GM12872 (cell line): ENCODE measurements at regions not wholly inside any gene's neighbourhood (a gene's known extent, or its start where the extent isn't known, plus 50 kb on each side); places are given as distances from the start of the nearest gene placed in this dataset.

ENCODE experiments used
- TF ChIP-seq, protein P1 (sequence below): IDR thresholded peaks from 3 replicates; pipeline ENCODE4 v1.5.1; 2011; ENCODE audit warnings: low read depth, mild to moderate bottlenecking, low read length, moderate library complexity; ENCODE audit not compliant: insufficient read depth

DNA sequence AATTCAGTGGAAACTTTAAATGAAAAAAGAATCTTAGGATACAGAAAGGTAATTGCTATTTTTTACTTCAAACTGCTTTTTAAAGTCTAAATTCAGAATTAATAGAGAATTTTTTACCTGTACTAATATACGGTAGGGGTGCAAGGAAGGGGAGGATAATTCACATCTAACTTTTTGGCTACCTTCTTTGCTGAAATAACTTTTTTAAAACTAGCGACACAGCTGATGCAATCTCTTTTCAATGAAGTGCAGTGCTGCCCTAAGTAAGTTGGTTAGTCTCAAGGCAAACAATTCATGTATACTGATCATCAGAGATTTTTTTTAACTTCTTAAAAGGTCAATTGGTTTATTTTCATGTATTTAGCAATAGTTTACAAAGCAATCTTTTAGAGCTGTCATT, 119.8 kb downstream of the NEDD1 start:
- TF ChIP-seq, protein P1, sequence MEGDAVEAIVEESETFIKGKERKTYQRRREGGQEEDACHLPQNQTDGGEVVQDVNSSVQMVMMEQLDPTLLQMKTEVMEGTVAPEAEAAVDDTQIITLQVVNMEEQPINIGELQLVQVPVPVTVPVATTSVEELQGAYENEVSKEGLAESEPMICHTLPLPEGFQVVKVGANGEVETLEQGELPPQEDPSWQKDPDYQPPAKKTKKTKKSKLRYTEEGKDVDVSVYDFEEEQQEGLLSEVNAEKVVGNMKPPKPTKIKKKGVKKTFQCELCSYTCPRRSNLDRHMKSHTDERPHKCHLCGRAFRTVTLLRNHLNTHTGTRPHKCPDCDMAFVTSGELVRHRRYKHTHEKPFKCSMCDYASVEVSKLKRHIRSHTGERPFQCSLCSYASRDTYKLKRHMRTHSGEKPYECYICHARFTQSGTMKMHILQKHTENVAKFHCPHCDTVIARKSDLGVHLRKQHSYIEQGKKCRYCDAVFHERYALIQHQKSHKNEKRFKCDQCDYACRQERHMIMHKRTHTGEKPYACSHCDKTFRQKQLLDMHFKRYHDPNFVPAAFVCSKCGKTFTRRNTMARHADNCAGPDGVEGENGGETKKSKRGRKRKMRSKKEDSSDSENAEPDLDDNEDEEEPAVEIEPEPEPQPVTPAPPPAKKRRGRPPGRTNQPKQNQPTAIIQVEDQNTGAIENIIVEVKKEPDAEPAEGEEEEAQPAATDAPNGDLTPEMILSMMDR, result no peak

DNA sequence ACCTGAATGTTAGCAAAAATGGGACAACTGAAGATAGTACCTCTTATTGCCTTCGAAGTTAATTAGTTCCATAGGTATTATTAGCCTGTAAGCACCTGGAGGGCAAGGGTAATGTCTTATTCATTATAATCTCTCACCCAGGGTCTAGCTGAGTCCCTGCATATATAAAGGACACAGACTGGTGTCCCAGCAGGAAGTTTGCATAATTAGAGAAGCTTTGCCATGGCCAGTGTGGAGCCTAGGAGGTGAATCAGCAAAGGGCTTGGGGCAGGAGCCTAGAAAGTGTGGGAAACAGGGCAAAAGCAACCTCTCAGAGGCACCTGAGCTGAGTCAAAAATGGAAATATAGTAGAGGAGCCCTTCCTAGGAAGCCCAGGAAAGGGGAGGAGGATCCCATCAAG, 120.4 kb downstream of the NEDD1 start:
- TF ChIP-seq, protein P1, result no peak

DNA sequence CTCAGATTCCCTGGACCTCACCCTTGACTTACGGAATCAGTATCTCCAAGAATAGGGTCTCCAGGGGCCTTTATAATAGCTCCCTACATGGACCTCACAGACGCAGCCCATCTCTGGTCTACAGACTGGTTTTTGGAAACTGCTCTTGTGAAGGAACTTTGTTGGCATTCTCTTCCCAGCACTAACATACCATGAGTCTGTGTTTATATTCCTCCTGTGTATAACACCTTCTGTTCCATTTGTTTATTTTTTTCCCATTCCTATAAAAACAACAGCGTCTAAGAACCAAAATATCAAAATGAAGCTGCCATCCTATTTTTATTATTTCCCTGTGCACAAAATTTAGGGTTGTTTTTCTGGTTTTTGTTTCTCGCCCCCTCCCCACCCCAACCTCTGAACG, 131.1 kb downstream of the NEDD1 start:
- TF ChIP-seq, protein P1, result no peak

DNA sequence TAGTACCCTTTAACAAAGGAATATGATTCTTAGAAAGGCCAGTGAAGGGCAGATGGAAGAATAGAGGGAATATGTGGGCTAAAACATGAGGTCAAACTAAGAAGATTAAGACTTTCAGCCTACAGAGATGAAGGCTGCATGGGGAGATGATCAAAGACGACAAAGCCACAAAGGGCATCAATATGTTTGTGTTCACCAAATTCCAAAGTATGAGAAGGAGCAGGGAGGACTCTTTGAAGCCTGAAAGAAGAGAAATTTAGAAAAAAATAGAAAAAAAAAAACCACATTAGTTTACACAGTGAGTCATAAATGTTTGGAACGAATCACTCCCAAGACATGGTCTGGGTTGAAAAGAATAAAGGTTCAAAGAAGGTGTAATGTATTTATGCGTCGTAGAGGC, 131.8 kb downstream of the NEDD1 start:
- TF ChIP-seq, protein P1, result no peak

DNA sequence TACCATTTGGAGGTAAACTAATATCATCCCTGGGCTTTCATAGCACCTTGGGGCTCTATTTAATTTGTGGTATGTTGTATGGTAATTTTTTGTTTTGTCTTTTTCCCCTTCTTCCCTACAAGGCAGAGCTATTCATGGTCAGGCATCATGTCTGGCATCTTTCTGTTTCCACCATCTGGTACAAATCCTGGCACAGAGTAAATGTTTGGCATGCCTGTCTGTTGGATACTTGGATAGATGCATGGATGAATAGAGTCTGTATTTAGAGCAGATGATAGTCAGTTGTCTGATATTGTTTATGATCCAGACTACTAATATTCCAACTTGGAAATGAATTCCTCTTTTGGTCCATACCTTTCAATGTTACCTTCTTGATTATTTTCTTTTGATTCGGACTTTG, 139.8 kb downstream of the NEDD1 start:
- TF ChIP-seq, protein P1, result no peak

DNA sequence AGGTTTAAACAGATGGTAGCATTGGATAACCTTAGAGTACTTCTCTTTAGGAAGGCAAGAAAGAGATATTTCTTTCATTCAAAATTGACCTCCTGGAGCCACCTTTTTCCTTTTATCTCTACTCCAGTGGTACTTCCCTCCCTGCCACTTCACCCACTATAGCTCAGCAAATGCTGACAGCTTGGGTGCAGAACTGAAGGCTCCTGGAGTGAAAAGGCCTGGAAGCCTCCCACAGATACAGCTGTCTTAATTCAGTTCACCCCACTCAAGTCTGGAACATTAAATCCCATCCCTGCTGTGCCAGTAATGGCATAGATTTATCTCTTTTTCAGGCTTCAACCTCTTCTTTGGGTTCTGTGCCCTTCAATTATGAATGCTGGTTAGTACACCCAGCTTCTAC, 140.3 kb downstream of the NEDD1 start:
- TF ChIP-seq, protein P1, result no peak

DNA sequence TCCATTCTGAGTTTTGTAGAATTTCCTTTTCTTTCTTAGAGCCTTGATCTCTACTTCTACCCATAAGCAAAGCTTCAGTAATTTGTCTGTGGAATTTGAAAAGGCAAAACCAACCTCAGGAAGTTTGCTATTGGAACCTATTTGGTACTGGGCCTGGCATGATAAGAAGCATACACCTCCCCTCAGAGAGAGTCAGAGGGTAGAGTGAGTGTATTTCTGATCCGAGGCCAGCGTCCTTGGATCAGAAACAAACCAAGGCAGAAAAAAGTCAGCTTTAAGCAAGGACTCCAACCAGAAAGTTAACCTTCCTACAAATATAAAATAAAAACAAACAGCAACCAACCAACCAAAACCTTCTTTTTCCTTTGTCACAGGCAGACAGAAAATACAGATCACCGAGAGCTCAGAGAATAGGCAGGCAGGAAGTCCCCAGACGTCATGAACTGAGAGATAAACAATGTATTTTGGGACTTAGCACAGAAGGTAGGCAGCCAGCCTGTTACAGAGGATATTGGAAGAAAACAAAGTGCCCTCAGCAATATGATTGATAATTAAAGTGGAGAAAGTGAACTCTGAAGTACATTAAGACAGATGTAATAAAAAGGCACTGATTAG, 141.5 kb downstream of the NEDD1 start:
- TF ChIP-seq, protein P1, result no peak

DNA sequence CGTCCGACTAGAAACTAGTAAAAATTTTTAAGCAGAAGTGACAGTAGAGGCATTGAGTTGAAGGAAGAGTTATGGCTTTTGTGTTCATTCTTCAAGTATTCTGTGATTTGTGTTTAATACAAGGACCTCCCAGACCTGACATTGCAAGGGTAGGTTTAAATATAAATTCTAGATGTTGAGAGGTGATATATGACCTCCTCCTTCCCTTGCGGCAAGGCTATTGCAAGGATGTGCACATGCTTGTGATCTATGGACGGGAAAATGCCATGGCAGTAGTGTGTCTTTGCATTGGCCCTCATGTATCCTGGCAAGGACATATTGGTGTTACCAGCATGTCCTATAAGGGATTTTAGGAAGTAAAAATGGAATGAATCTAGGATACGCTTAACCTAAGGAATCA, 143.5 kb downstream of the NEDD1 start:
- TF ChIP-seq, protein P1, result no peak
